Stimulated activated CD4-positive, alpha-beta T cell treated with anti-CD3 and anti-CD28 coated beads, Interleukin-2, amount 100 ng/mL, for 24 hours (primary cell): ENCODE measurements at regions not wholly inside any gene's neighbourhood (a gene's known extent, or its start where the extent isn't known, plus 50 kb on each side); places are given as distances from the start of the nearest gene placed in this dataset.
A peak's percentile ranks its signal among the peaks of the same experiment; 100 is the strongest.
"Not testable (repeated sequence)": the region's sequence is repeated elsewhere in the genome, so short reads cannot be mapped to it uniquely, and the experiment has no call there.

Experiments
- DNase-seq, 2 donors: peaks; one replicate each; pipeline ENCODE4 v3.0.0-alpha.2; 2020

GRCh38 chr13:62799038-62799535 lies 1383.4 kb upstream of the PCDH20 start:
- DNase-seq = no peak

DNA sequence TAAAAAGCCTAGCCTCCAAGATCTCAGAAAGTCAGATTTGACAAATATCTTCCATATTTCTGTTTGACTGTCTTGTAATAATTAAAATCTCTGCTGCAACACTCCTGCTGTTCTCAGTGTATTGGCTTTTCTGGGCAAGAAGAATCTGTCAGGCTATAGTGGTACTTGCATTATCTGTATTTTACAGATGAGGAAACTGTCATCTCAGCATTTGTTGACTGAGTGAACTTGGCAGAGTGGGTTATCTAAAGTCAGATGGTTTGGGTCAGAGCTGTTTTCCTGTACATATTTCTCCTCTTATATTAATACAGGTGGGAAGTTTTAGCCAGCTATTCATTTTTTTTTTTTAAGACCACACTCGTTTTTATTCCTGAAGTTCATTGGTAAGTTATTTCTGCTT lies 1378.2 kb upstream of the PCDH20 start:
- no peak for DNase-seq

DNA sequence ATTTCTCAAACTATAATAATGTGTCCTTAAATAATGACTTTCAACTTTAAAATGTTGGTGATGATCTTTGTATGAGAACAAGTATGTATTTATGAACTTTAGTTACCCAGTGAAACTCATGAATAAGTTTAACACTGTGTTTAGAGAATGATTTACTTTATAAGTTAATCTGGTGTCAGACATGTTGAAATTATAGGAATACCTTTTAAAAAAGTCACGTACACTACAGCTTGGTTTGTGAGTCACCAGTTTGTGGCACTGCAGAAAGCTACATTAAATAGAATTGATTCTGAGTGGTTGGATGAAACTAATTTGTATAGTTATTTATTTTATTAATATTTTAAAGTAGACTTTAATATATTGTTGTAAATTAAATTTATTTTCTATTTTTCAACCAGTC lies 1366.2 kb upstream of the PCDH20 start:
- DNase-seq = no peak

DNA sequence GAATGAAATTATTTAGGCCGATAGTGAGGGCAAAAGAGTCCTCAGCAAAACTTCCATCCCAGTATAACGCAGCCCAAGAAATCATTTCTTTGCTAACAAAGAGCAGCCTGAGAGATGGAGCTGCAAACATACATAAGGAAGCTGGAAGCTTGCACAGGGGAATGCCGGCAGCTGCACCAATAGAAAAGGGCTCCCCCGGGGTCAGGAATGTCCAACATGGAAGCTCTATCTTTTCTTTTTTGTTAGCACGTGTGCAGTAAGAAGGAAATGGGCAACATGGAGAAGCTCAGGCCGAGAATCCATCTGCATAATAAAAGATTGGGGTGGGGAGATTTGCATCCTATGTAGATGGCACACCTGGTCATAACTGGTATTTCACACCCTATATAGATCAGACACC lies 1363.5 kb upstream of the PCDH20 start:
- DNase-seq = no peak

DNA sequence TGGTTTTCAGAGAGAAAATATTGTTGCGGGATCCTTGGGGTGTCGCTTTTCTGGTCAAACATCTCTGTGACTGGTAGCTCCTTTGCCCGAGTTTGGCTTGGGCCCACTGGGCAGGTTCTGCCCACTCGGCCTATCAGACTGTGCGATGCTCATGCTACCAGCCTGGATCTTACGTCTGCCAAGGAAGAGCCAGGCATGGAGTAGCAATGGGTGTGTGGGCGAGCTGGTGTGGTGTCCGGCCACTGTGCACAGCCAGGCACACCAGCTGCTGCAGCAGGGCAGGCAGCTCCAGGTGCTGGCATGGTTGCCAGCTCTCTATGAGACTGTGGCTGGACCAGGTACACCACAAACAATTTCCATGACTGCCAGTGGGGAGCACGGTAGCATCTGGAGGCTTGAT lies 1351.8 kb upstream of the PCDH20 start:
- DNase-seq = no peak

DNA sequence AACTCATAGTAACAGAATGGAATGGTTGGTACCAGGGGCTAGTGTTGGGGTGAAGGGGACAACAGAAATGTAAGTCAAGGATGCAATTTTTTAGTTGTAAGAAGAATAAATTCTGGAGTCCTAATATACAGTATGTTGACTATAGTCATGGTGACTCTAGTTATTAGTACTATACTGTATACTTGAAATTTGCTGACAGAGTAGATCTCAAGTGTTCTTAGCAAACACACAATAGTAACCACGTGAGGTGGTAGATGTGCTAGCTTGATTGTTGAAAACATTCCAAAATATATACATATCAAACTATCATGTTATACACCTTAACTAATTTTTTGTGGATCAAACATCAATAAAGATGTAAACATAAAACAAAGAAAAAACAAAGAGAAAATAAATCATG lies 1345.1 kb upstream of the PCDH20 start:
- DNase-seq = no peak

GRCh38 chr13:62747629-62748028 lies 1332.0 kb upstream of the PCDH20 start:
- no peak for DNase-seq

DNA sequence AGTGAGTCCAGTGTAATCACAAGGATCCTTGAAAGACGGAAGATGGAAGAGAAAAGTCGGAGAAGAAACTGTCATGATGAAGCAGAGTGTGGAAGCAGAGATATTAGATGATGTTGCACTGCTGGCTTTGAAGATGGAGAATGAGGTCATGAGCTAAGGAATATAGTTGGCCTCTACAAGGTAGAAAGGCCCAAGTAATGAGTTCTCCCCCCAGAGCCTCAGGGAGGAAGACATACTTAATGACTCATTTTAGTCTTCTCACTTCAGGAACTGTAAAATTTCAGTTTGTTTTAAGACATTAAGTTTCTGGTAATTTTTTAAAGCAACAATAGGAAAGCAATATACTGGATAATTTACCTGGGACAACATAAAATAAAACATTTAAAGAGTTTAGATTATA lies 1331.5 kb upstream of the PCDH20 start:
- no peak for DNase-seq

DNA sequence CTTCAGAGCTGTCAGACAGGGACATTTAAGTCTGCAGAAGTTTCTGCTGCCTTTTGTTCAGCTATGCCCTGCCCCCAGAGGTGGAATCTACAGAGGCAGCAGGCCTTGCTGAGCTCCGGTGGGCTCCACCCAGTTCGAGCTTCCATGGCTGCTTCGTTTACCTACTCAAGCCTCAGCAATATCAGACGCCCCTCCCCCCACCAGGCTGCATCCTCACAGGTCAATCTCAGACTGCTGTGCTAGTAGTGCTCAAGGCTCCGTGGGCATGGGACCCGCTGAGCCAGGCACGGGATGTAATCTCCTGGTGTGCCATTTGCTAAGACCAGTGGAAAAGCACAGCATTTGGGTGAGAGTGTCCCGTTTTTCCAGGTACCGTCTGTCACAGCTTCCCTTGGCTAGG lies 1314.1 kb upstream of the PCDH20 start:
- not testable (repeated sequence) for DNase-seq

DNA sequence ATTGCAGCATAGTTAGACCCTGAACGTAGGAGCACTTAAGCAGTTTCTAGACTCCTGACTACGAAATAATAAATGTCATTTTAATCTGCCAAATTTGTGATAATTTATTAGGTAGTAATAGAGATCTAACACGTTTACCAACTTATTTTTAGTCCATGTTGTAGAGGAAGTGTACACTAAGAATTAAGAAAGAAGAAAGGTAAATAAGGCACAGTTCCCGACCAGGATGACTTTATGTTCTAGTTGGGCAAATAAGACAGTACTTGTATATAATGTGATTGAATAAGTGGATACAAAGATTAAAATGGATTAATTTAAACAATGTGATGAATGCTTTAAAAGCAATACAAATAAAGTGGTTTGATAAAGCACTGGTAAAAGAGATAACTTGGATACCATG lies 1306.2 kb upstream of the PCDH20 start:
- no peak for DNase-seq

- DNase-seq = not testable (repeated sequence)
Observed at GRCh38 chr13:62711948-62712347, 1296.3 kb upstream of the PCDH20 start.

DNA sequence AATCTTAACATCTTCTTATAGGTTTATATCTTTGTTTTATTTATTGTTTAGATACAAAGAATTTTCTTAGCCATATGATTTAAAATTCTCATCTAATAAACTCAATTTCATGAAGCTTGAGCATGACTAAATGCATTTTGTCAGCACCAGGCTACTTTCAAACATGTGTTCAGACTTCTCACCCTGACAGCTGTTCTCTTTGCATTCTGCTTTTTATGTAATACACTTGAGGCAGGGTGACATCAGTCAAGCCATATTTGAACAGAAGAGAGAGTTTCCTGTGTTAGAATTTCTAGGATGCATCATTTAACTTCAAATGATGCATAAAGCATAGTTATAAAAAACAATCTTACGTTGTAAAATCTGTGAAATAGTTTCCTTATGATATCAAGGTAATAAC lies 1295.1 kb upstream of the PCDH20 start:
- DNase-seq = no peak

DNA sequence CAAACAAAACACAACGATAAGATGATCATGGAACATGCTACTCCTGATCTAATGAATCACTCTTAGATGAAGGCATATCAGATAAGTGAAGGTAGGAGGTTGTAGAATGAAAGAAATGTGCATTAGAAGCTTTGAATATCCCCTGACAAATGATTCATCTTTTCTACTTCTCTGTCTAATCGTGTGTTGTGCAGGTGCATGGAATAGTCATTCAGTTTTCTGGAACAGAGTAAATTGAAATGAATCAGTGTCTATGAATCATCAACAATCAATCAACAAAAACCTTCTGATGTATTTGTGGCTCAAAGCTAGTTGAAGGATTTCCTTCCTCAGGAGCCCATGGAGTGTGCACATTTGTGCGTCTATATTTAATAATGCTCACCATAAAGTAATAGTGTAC lies 1290.4 kb upstream of the PCDH20 start:
- no peak for DNase-seq

GRCh38 chr13:62704875-62705274 lies 1289.2 kb upstream of the PCDH20 start:
- DNase-seq = no peak

- no peak for DNase-seq
Observed at GRCh38 chr13:62702502-62702901, 1286.9 kb upstream of the PCDH20 start.

DNA sequence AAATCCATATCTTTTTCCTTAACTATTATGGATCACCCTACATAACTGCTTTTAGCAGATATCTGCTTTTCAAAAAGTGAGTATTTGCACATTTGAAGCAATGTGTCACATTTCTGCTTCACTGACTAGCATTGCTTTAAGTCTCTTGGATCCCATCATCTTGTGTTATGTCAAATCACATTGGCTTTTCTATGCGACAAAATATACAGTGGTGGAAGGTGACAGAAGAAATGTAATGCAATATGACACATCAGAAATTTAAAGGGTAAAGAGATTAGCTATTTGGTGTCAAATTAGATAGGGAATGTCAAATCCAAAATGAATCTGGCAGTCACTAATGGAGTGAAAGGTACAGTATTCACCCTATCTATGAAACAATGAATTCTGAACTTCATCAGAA lies 1282.1 kb upstream of the PCDH20 start:
- DNase-seq = no peak

GRCh38 chr13:62696490-62696889 lies 1280.8 kb upstream of the PCDH20 start:
- no peak for DNase-seq

DNA sequence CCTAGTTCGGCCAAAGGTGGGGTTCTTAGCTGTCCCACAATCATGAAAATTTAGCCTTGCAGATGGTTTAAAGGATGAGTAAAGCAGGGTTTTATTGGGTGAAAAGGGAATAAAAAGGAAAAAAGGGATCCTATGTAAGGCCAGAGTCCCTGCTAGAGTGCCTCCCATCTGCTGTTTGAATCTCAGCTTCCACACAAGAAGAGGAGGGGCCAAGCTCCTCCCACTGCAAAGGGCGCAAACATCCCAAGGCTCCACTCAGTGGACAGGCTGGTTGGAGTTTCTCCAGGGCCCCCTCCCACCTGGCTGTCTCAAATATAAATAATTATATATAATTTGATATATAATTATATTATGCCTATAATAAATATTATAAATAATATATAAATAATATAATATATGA lies 1272.1 kb upstream of the PCDH20 start:
- DNase-seq = peak in 1 of 2 donors; percentile 3

DNA sequence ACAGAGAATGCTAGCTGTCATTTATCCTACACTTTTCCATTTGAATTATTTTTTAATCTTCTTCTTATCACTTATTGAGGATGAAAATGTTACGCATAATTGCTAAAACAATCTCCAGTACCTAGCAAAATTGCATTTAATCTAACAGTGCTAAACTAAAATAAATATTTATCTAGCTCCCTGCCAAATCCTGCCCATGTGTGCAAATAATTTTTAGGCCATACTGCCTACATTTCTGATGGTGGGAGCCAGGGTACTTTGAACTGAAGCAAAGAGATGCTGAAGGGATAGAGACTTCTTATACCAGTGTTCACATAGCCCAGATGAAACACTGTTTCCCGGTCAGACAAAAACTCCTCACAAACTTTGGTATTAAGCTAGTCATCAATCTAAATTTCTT lies 1268.7 kb upstream of the PCDH20 start:
- DNase-seq = no peak

DNA sequence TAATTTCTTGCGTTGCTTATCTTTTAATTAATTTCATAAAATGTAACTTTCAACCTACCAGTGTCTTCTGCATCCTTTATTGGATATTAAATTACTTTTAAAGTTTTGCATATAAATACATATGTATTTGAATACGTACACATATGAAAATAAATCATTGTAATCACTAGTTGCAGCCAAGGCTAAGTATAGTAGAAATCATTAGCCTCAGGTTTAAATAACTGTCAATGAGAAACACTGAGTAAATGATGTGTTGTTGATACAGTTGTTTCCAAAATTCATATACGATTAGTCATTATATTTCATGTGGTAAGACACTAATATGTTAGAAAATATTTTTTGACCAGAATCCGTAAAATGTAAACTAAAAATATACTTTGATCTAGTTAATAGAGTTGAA lies 1267.1 kb upstream of the PCDH20 start:
- no peak for DNase-seq

DNA sequence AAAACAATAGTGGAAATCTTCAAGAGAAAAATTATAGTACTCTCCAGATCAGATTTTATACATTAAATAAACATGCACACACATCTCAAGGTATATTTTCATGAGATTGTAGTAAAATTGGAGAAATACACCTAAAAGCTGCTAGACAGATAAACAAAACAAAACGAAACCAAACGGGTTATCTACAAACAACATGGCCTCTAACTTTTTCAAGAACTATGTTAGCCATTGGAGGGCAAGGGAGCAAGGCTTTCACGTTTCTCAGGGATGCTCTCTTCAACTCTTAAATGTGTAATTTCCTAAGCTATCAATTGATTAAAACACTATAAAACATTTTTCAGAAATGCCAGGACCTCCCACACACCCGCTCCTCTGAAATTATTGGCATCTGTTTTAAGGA lies 1262.4 kb upstream of the PCDH20 start:
- DNase-seq = no peak

DNA sequence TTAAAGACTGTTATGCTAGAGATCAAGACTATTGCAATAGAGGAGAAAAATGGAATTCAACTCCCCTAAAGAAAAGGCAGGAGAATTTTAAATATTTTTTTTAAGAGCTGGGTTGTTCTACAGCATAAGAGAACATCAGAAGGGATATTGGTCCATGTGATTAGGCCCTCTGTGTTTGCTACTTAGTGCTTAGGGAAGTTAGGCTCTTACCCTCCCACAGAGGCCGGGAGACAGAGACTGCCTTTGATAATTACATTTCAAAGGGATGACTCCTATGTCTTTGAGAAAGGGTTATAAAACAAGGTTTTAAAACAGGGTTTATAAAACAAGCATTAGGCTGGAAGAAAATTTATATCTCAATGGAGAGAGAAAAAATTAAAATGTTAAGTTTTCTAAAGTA lies 1248.1 kb upstream of the PCDH20 start:
- DNase-seq = no peak

DNA sequence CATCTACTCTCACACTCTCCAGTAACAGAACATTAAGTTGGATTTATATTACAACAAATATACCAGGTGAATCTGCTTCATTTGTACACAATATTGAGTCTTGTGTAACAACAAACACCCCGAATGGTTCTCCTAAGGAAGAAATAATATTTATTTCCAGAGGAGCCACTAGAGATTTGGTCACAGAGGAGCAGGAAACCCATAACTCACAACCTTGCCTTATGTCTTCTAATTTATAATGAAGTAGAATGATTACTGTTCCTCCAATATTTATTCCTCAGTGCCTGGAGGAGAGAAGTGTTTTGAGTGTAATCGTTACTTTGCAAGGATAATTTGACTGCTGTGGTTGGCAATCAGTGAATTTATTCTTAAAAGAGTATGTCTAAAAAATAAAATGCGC lies 1243.7 kb upstream of the PCDH20 start:
- DNase-seq = no peak

DNA sequence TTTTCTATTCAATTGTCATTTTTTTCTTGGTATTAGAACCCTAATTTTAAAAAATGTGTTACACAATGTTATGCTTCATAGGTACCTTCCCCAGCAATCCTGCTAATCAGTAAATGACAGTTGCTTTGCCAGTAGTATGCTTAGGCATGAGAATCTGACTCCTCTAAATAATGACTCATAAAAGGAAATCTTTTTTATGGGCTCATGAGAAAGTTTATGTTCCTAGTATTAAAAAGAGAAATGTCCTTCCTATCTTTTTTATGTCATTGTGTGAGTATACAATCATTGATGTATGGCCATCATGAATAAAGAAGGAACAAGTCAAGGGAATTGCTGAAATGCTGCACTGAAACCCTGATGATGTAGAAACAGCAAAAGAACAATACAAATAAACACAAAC lies 1237.7 kb upstream of the PCDH20 start:
- no peak for DNase-seq

DNA sequence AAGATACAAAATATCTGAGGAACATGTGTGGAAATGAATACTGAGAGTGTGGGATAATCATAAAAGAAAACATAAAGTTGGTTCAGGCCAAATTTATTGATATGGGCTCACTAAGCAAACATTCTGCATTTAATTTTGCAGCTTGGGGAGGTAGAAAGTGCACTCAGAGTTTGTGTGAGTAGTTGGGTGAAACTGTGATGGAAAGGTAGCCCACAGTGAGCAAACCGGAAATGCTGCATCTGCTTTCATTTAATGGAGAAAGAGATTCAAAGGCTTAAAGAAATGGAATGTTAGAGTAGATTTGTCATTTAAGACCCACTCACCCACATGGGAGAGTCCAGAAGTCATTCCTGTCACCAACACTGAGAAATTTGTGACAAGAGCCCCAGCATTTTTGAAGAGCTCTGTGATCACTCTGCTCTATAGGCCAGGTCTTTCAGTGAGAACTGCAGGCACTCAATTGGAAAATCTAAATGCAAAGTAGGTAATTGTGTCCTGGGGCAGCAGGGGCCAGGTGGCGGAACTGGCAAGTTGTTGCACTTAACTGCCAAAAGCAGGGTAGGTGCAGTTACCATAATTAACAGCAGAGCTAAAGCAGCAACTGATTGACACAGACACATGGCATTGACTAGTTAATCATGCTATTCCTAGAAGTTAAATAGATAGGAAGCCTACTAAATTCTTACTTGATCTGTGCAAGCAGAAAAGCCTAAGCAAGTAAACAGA lies 1228.3 kb upstream of the PCDH20 start:
- no peak for DNase-seq
